ENCODE measurements at regions not wholly inside any gene's neighbourhood (a gene's known extent, or its start where the extent isn't known, plus 50 kb on each side); places are given as distances from the start of the nearest gene placed in this dataset.

GRCh38 chr15:31256378-31257265, 70.0 kb upstream of the KLF13 start:
- TF ChIP-seq CTCF (IDR thresholded peaks at IDR 0.05) (no peak), POLR2A (IDR thresholded peaks at IDR 0.05) (no peak)
